ENCODE measurements at regions not wholly inside any gene's neighbourhood (a gene's known extent, or its start where the extent isn't known, plus 50 kb on each side); places are given as distances from the start of the nearest gene placed in this dataset.

DNA sequence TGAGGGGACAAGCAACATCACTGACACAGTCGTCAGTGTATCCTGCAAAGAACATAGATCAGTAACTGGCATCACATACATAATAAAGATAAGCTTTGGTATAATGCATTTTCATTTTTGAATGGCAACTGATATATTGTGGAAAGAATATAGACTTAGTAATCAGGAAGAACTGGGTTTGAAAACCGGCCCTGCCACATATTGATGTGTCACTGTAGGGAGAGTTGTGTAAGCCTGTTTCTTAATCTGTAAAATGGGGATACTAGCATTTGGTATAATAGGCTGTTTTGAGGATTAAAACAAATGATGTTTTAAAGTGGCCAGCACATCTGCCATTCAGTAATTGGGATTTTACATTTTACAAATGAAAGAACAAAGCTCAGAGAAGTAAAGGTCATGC, 277.8 kb upstream of the CNTNAP5 start:
- Mint-ChIP-seq H3K9me3 (ENCODE audit: low read depth, unreplicated experiment) (peaks cover 5% of the 10 kb centered on the region), H3K36me3 (ENCODE audit: insufficient read depth, unreplicated experiment) (no peaks in the 10 kb centered on the region), H3K4me3 (ENCODE audit: low read depth, unreplicated experiment) (no peak overlapping the region), H3K27me3 (ENCODE audit: unreplicated experiment) (no peaks in the 10 kb centered on the region), H3K27ac (ENCODE audit: unreplicated experiment) (no peak overlapping the region), H3K4me1 (ENCODE audit: low read depth, unreplicated experiment) (no peaks in the 10 kb centered on the region)
- intact Hi-C loops (cut with micrococcal nuclease; ENCODE audit: unreplicated experiment): no loop called here
- TF ChIP-seq, protein P1, sequence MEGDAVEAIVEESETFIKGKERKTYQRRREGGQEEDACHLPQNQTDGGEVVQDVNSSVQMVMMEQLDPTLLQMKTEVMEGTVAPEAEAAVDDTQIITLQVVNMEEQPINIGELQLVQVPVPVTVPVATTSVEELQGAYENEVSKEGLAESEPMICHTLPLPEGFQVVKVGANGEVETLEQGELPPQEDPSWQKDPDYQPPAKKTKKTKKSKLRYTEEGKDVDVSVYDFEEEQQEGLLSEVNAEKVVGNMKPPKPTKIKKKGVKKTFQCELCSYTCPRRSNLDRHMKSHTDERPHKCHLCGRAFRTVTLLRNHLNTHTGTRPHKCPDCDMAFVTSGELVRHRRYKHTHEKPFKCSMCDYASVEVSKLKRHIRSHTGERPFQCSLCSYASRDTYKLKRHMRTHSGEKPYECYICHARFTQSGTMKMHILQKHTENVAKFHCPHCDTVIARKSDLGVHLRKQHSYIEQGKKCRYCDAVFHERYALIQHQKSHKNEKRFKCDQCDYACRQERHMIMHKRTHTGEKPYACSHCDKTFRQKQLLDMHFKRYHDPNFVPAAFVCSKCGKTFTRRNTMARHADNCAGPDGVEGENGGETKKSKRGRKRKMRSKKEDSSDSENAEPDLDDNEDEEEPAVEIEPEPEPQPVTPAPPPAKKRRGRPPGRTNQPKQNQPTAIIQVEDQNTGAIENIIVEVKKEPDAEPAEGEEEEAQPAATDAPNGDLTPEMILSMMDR (IDR thresholded peaks at IDR 0.05; ENCODE audit: unreplicated experiment): no peak
- BruUV-seq (replicated peaks): no TSS peak
- CTCF ChIA-PET: no interaction called here
- no peak for DNase-seq

DNA sequence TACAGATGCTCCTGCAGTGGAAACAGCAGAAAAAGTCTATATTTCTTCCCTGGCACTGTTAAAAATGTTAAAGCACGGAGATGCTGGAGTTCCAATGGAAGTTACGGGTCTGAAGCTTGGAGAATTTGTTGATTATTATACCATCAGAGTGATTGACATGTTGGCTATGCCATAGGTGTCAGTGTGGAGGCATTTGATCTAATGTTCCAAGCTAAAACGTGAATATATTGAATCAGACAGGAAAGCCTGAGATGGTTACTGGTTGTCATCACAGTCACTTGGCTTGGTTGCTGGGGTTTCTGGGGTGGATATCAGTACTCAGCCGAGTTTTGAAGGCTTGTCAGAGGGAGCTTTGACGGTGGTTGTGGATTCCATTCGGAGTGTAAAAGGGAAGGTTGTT, 262.9 kb upstream of the CNTNAP5 start:
- BruUV-seq (replicated peaks): no TSS peak
- H3K4me1 Mint-ChIP-seq (ENCODE audit: low read depth, unreplicated experiment): no peaks in the 10 kb centered on the region
- H3K4me3 Mint-ChIP-seq (ENCODE audit: low read depth, unreplicated experiment): no peak overlapping the region
- no peak overlapping the region for H3K27ac Mint-ChIP-seq (ENCODE audit: unreplicated experiment)
- no peaks in the 10 kb centered on the region for H3K36me3 Mint-ChIP-seq (ENCODE audit: insufficient read depth, unreplicated experiment)
- no peak for DNase-seq
- CTCF ChIA-PET: no interaction called here
- H3K27me3 Mint-ChIP-seq (ENCODE audit: unreplicated experiment): no peaks in the 10 kb centered on the region
- H3K9me3 Mint-ChIP-seq (ENCODE audit: low read depth, unreplicated experiment): peaks cover 6% of the 10 kb centered on the region
- TF ChIP-seq, protein P1 (IDR thresholded peaks at IDR 0.05; ENCODE audit: unreplicated experiment): no peak
- intact Hi-C loops (cut with micrococcal nuclease; ENCODE audit: unreplicated experiment): no loop called here

GRCh38 chr2:123768233-123768632, 256.9 kb upstream of the CNTNAP5 start:
- Mint-ChIP-seq H3K27me3 (ENCODE audit: unreplicated experiment) (no peaks in the 10 kb centered on the region), H3K4me3 (ENCODE audit: low read depth, unreplicated experiment) (no peak overlapping the region), H3K36me3 (ENCODE audit: insufficient read depth, unreplicated experiment) (no peaks in the 10 kb centered on the region), H3K27ac (ENCODE audit: unreplicated experiment) (no peak overlapping the region), H3K4me1 (ENCODE audit: low read depth, unreplicated experiment) (no peaks in the 10 kb centered on the region), H3K9me3 (ENCODE audit: low read depth, unreplicated experiment) (peaks cover 13% of the 10 kb centered on the region)
- TF ChIP-seq, protein P1 (IDR thresholded peaks at IDR 0.05; ENCODE audit: unreplicated experiment): no peak
- intact Hi-C loops (cut with micrococcal nuclease; ENCODE audit: unreplicated experiment): no loop called here
- no peak for DNase-seq
- CTCF ChIA-PET: no interaction called here
- no TSS peak for BruUV-seq (replicated peaks)

- Mint-ChIP-seq H3K27ac (ENCODE audit: unreplicated experiment) (no peak overlapping the region), H3K4me1 (ENCODE audit: low read depth, unreplicated experiment) (no peaks in the 10 kb centered on the region), H3K27me3 (ENCODE audit: unreplicated experiment) (no peaks in the 10 kb centered on the region), H3K36me3 (ENCODE audit: insufficient read depth, unreplicated experiment) (no peaks in the 10 kb centered on the region), H3K9me3 (ENCODE audit: low read depth, unreplicated experiment) (peaks cover 16% of the 10 kb centered on the region), H3K4me3 (ENCODE audit: low read depth, unreplicated experiment) (no peak overlapping the region)
- TF ChIP-seq, protein P1 (IDR thresholded peaks at IDR 0.05; ENCODE audit: unreplicated experiment): no peak
- no TSS peak for BruUV-seq (replicated peaks)
- DNase-seq: no peak
- intact Hi-C loops (cut with micrococcal nuclease; ENCODE audit: unreplicated experiment): no loop called here
- CTCF ChIA-PET: no interaction called here
These were observed 256.1 kb upstream of the CNTNAP5 start for GRCh38 chr2:123769001-123769400.

Measured in Calu3 (cell line).